ENCODE measurements at regions not wholly inside any gene's neighbourhood (a gene's known extent, or its start where the extent isn't known, plus 50 kb on each side); places are given as distances from the start of the nearest gene placed in this dataset.

DNA sequence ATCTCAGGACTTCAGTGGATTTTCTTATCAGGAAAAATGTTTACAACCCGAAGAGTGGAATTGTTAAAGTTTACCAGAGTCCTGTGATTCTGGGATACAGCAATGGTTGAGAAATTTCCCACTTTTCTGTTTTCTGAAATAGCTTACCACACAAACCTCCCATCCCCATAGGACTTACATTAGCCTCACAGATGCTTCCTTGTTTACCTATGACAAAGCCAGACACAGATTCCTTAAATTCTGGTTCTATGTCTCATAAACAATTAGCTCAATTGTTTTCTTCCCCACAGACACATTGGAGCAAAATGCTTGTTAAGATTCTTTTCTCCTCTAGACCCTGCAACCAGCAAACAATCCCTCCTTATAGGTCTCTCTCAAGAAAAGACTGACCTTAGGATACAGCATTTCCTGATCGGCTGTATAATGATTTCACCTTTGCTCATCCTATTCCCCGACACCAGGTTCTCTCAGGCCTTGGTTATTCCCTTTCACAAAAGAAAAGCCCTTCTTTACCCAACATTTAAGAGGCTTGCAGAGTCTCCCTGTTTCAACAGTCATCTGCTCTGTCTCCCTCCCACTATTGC is 886.2 kb downstream of the ARAP2 start:
- H3K4me1 Mint-ChIP-seq (ENCODE audit: low read depth, unreplicated experiment) = no peaks in the 10 kb centered on the region
- no peaks in the 10 kb centered on the region for H3K27me3 Mint-ChIP-seq (ENCODE audit: unreplicated experiment)
- no peak for DNase-seq
- CTCF ChIA-PET = no interaction called here
- no peak overlapping the region for H3K4me3 Mint-ChIP-seq (ENCODE audit: low read depth, unreplicated experiment)
- intact Hi-C loops (cut with micrococcal nuclease; ENCODE audit: unreplicated experiment) = no loop called here
- H3K9me3 Mint-ChIP-seq (ENCODE audit: low read depth, unreplicated experiment) = peaks cover 12% of the 10 kb centered on the region
- no peak overlapping the region for H3K27ac Mint-ChIP-seq (ENCODE audit: unreplicated experiment)
- no TSS peak for BruUV-seq (replicated peaks)
- TF ChIP-seq, protein P1, sequence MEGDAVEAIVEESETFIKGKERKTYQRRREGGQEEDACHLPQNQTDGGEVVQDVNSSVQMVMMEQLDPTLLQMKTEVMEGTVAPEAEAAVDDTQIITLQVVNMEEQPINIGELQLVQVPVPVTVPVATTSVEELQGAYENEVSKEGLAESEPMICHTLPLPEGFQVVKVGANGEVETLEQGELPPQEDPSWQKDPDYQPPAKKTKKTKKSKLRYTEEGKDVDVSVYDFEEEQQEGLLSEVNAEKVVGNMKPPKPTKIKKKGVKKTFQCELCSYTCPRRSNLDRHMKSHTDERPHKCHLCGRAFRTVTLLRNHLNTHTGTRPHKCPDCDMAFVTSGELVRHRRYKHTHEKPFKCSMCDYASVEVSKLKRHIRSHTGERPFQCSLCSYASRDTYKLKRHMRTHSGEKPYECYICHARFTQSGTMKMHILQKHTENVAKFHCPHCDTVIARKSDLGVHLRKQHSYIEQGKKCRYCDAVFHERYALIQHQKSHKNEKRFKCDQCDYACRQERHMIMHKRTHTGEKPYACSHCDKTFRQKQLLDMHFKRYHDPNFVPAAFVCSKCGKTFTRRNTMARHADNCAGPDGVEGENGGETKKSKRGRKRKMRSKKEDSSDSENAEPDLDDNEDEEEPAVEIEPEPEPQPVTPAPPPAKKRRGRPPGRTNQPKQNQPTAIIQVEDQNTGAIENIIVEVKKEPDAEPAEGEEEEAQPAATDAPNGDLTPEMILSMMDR (IDR thresholded peaks at IDR 0.05; ENCODE audit: unreplicated experiment) = no peak
- H3K36me3 Mint-ChIP-seq (ENCODE audit: insufficient read depth, unreplicated experiment) = no peaks in the 10 kb centered on the region

DNA sequence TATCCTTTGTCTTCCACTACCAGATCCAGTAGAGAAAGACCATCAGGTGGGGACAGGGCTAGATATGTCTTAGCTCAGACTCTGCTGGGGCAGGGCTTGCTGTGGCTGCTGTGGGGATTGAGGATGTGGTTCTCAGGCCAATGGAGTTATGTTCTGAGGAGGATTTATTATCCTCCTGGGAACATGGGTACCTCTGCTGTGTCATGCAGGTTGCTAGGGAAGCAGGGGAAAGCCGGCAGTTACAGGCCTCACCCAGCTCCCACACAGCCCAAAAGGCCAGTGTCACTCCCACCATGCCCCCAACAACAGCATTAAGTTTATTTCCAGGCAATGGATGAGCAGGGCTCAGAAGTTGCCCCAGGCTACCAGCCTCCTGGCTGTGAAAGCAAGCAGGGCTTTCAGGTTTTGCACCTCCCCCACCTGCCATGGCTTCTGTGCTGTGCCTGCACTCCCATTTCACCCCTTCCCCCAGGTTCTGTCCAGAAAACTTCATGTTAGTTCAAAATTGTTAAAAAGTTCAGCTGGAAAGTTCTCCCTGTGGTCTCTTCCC is 879.9 kb downstream of the ARAP2 start:
- TF ChIP-seq, protein P1 (IDR thresholded peaks at IDR 0.05; ENCODE audit: unreplicated experiment) = no peak
- Mint-ChIP-seq H3K4me1 (ENCODE audit: low read depth, unreplicated experiment) (no peaks in the 10 kb centered on the region), H3K4me3 (ENCODE audit: low read depth, unreplicated experiment) (no peak overlapping the region), H3K9me3 (ENCODE audit: low read depth, unreplicated experiment) (peaks cover 15% of the 10 kb centered on the region), H3K27ac (ENCODE audit: unreplicated experiment) (no peak overlapping the region), H3K36me3 (ENCODE audit: insufficient read depth, unreplicated experiment) (no peaks in the 10 kb centered on the region), H3K27me3 (ENCODE audit: unreplicated experiment) (no peaks in the 10 kb centered on the region)
- CTCF ChIA-PET = no interaction called here
- intact Hi-C loops (cut with micrococcal nuclease; ENCODE audit: unreplicated experiment) = no loop called here
- no peak for DNase-seq
- BruUV-seq (replicated peaks) = no TSS peak

DNA sequence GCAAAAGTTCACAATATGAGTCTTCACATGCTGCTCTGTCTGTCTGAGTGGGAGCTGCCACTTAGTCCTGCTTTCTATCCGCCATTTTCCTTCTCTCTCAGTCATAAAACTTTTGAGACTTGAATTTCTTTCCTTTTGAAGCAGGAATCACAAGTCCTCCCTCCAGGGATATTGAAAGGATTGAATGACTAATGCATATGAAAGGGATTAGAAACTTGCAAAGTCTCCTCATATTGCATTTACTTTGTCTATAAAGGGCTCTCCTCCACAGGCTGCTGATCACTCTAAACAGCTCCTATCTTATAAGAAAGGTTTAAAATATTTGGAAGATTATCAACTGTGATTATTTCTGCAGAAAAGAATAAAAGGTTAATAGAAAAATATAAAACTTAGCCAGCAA is 879.1 kb downstream of the ARAP2 start:
- TF ChIP-seq, protein P1 (IDR thresholded peaks at IDR 0.05; ENCODE audit: unreplicated experiment) = no peak
- Mint-ChIP-seq H3K9me3 (ENCODE audit: low read depth, unreplicated experiment) (peaks cover 12% of the 10 kb centered on the region), H3K27ac (ENCODE audit: unreplicated experiment) (no peak overlapping the region), H3K4me1 (ENCODE audit: low read depth, unreplicated experiment) (no peaks in the 10 kb centered on the region), H3K4me3 (ENCODE audit: low read depth, unreplicated experiment) (no peak overlapping the region), H3K36me3 (ENCODE audit: insufficient read depth, unreplicated experiment) (no peaks in the 10 kb centered on the region), H3K27me3 (ENCODE audit: unreplicated experiment) (no peaks in the 10 kb centered on the region)
- intact Hi-C loops (cut with micrococcal nuclease; ENCODE audit: unreplicated experiment) = no loop called here
- no TSS peak for BruUV-seq (replicated peaks)
- DNase-seq = no peak
- CTCF ChIA-PET = no interaction called here

DNA sequence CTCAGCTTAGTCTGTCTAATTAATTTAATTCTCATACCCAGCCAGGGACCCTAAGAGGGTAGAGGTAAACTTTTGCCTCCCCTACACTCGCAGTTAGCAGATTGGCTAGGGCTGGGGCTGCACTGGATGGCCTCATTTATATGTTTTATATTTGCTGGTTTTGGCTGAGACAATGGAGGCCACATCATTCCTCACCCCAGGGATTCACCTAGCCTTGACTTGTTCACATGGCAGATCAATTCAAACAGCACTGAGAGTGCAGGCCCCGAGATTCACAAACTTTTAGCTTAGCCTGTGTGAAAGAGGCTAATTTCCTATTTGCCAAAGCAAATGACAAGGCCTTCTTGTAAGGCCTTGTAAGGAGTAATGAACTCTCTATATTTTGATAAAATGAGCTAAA is 844.4 kb downstream of the ARAP2 start:
- Mint-ChIP-seq H3K27me3 (ENCODE audit: unreplicated experiment) (no peaks in the 10 kb centered on the region), H3K4me3 (ENCODE audit: low read depth, unreplicated experiment) (no peak overlapping the region)

More for the DNA sequence above, 844.4 kb downstream of the ARAP2 start:
- CTCF ChIA-PET = no interaction called here
- Mint-ChIP-seq H3K4me1 (ENCODE audit: low read depth, unreplicated experiment) (no peaks in the 10 kb centered on the region), H3K27ac (ENCODE audit: unreplicated experiment) (no peak overlapping the region), H3K36me3 (ENCODE audit: insufficient read depth, unreplicated experiment) (no peaks in the 10 kb centered on the region), H3K9me3 (ENCODE audit: low read depth, unreplicated experiment) (peaks cover 7% of the 10 kb centered on the region)
- no TSS peak for BruUV-seq (replicated peaks)
- DNase-seq = no peak
- TF ChIP-seq, protein P1 (IDR thresholded peaks at IDR 0.05; ENCODE audit: unreplicated experiment) = no peak
- intact Hi-C loops (cut with micrococcal nuclease; ENCODE audit: unreplicated experiment) = no loop called here

Data from Calu3 (cell line).